ENCODE measurements at regions not wholly inside any gene's neighbourhood (a gene's known extent, or its start where the extent isn't known, plus 50 kb on each side); places are given as distances from the start of the nearest gene placed in this dataset.

- Histone ChIP-seq H3K36me3 (ENCODE audit: insufficient read depth) (no peaks in the 10 kb centered on the region), H3K4me3 (ENCODE audit: low read depth, low read length) (no peak overlapping the region), H3K27ac (ENCODE audit: low read depth) (no peak overlapping the region), H3K4me1 (ENCODE audit: insufficient read depth) (no peaks in the 10 kb centered on the region)
- WGBS: 92% methylated on average over 2 of the region's 2 CpGs
- no peak for DNase-seq (ENCODE audit: extremely low spot score)
These were observed 191.8 kb downstream of the KDR start for GRCh38 chr4:54933579-54933978.

GRCh38 chr4:54930226-54930625 lies 195.2 kb downstream of the KDR start:
- no peaks in the 10 kb centered on the region for H3K36me3 ChIP-seq (ENCODE audit: insufficient read depth)
- no peaks in the 10 kb centered on the region for H3K4me1 ChIP-seq (ENCODE audit: insufficient read depth)
- H3K4me3 ChIP-seq (ENCODE audit: low read depth, low read length): no peak overlapping the region
- no peak overlapping the region for H3K27ac ChIP-seq (ENCODE audit: low read depth)
- WGBS: 29% methylated on average over 6 of the region's 6 CpGs
- DNase-seq (ENCODE audit: extremely low spot score): no peak

DNA sequence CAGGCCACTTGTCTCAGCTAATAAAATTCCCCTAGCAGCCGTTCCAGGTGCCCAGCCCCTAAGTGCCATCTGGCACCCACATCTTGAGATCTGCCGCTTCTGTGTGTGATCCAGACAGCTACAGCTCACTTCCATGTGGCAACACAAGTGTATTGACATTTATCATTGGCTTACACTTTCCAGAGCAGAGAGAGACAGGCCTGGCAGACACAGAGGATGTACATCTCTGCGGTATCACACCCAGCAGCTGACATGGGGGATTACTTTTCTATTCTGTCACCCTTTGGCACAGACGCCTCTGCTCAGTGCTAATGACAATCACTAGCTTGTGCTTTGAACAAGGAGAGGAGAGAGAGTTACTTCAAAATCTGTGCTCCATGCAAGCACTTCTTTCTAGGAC lies 195.9 kb downstream of the KDR start:
- DNase-seq (ENCODE audit: extremely low spot score): no peak
- no peaks in the 10 kb centered on the region for H3K4me1 ChIP-seq (ENCODE audit: insufficient read depth)
- whole genome bisulfite sequencing: 41% methylated on average over 4 of the region's 4 CpGs
- H3K4me3 ChIP-seq (ENCODE audit: low read depth, low read length): no peak overlapping the region
- H3K36me3 ChIP-seq (ENCODE audit: insufficient read depth): no peaks in the 10 kb centered on the region
- no peak overlapping the region for H3K27ac ChIP-seq (ENCODE audit: low read depth)

- H3K4me1 ChIP-seq (ENCODE audit: insufficient read depth): no peaks in the 10 kb centered on the region
- H3K4me3 ChIP-seq (ENCODE audit: low read depth, low read length): no peak overlapping the region
- H3K36me3 ChIP-seq (ENCODE audit: insufficient read depth): no peaks in the 10 kb centered on the region
- no peak for DNase-seq (ENCODE audit: extremely low spot score)
- H3K27ac ChIP-seq (ENCODE audit: low read depth): no peak overlapping the region
These were observed 200.5 kb downstream of the KDR start for GRCh38 chr4:54924891-54925290.

- DNase-seq (ENCODE audit: extremely low spot score): no peak
- no peak overlapping the region for H3K4me3 ChIP-seq (ENCODE audit: low read depth, low read length)
- no peak overlapping the region for H3K27ac ChIP-seq (ENCODE audit: low read depth)
- 86% methylated on average over 2 of the region's 2 CpGs for WGBS
- H3K36me3 ChIP-seq (ENCODE audit: insufficient read depth): no peaks in the 10 kb centered on the region
- no peaks in the 10 kb centered on the region for H3K4me1 ChIP-seq (ENCODE audit: insufficient read depth)
These were observed 210.1 kb downstream of the KDR start for GRCh38 chr4:54915276-54915675.

DNA sequence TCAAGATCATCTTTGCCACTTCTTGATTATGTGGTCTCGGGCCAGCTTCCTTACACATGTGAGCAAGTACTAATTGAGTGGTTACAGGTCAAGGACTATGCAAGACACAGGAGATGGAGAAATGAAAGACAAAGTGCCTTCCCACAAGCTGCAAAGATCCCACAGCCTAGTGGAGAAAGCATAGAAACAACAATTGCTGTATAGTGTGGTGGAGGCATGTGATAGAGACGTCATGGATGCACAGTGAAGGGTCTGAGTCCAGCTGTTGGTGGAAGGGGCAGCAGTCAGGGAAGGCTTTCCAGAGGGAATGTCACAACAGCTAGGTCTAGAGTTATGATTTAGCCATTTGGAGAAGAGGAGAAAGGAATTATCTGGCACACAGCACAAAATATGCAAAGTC lies 210.6 kb downstream of the KDR start:
- Histone ChIP-seq H3K4me1 (ENCODE audit: insufficient read depth) (no peaks in the 10 kb centered on the region), H3K36me3 (ENCODE audit: insufficient read depth) (no peaks in the 10 kb centered on the region), H3K27ac (ENCODE audit: low read depth) (no peak overlapping the region), H3K4me3 (ENCODE audit: low read depth, low read length) (no peak overlapping the region)
- DNase-seq (ENCODE audit: extremely low spot score): no peak
- 72% methylated on average over 2 of the region's 2 CpGs for WGBS

DNA sequence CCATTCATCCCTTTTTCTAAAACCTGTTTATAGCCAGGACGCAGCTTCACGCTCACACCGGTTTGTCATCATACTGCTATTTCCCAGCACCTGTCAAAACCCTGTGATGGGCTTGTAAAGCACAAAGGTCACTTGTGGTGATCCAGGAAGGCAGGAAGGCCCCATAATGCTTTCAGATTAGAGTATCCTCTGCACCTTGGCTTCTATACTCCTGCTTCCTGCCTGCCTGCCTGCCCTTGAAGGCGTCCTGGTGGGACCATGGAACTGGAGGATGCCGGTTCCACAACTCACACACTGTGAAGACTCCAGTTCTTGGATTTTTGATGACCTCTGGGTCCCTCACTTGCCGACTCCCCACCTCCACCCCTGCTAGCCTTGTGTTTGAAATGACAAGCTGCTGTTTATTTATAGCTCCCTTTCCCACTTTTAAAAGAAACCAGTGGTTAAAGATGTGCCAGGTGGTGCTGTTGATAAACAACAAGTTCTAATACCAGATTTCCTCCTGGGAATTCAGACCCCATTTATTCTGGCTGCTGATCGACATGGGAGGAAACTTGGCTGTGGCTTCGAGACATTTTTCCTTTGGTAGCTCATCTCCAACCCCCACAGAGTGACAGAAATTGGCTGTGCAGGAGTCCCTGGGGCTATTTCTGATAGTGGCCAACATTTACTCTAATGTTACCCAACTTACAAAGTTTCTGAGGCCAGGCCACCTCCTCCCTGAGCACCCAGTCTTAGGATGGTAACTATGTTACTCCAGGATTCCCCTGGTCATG lies 211.5 kb downstream of the KDR start:
- DNase-seq (ENCODE audit: extremely low spot score): no peak
- no peak overlapping the region for H3K27ac ChIP-seq (ENCODE audit: low read depth)
- H3K4me1 ChIP-seq (ENCODE audit: insufficient read depth): no peaks in the 10 kb centered on the region
- 54% methylated on average over 8 of the region's 8 CpGs for WGBS
- H3K36me3 ChIP-seq (ENCODE audit: insufficient read depth): no peaks in the 10 kb centered on the region
- H3K4me3 ChIP-seq (ENCODE audit: low read depth, low read length): no peak overlapping the region

- no peak for DNase-seq (ENCODE audit: extremely low spot score)
- Histone ChIP-seq H3K4me1 (ENCODE audit: insufficient read depth) (no peaks in the 10 kb centered on the region), H3K27ac (ENCODE audit: low read depth) (no peak overlapping the region), H3K36me3 (ENCODE audit: insufficient read depth) (no peaks in the 10 kb centered on the region), H3K4me3 (ENCODE audit: low read depth, low read length) (no peak overlapping the region)
- WGBS: 94% methylated on average over 3 of the region's 3 CpGs
These were observed 213.2 kb downstream of the KDR start for GRCh38 chr4:54912155-54912554.

DNA sequence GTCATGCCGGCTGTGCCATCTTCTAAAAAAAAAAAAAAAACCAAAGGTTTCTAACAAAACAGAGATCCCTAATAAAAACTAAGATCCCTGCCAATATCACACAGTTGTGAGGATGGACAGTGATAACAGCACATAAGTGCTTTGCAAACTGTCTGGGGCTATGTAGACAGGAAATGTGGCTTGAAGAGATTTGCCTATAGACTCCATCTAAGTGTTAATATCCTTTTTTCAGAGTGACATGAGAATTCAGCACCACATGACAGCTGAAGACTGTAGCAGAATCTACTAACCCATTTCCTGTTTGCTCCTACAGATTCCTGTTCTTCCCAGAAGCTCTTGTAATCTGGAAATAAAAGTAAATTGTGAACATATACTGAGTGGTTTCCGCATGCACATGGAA lies 215.4 kb downstream of the KDR start:
- 47% methylated on average over 2 of the region's 2 CpGs for WGBS
- H3K4me1 ChIP-seq (ENCODE audit: insufficient read depth): no peaks in the 10 kb centered on the region
- no peak overlapping the region for H3K4me3 ChIP-seq (ENCODE audit: low read depth, low read length)
- no peak for DNase-seq (ENCODE audit: extremely low spot score)
- H3K36me3 ChIP-seq (ENCODE audit: insufficient read depth): no peaks in the 10 kb centered on the region
- no peak overlapping the region for H3K27ac ChIP-seq (ENCODE audit: low read depth)

DNA sequence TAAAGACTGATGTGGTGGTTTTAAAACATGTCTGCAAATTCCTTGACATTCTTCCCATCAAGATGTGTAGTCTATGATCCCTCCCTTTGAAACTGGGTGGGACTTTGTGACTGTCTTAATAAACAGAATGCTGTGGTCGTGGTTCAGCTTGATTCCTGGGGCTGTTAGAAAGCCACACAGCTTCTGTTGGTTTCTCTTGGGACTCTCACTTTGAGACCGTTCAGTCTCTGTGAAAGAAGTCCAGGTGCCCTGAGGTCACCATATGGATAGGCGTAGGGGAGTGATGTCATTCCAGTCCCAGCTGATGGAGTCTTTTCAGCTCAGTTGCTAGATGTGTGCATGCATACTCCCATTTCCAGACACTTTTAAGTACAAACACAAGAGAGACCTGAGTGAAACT lies 216.6 kb downstream of the KDR start:
- Histone ChIP-seq H3K4me3 (ENCODE audit: low read depth, low read length) (no peak overlapping the region), H3K4me1 (ENCODE audit: insufficient read depth) (no peaks in the 10 kb centered on the region), H3K36me3 (ENCODE audit: insufficient read depth) (no peaks in the 10 kb centered on the region), H3K27ac (ENCODE audit: low read depth) (no peak overlapping the region)
- DNase-seq (ENCODE audit: extremely low spot score): no peak
- WGBS: 67% methylated on average over 3 of the region's 3 CpGs

- no peaks in the 10 kb centered on the region for H3K4me1 ChIP-seq (ENCODE audit: insufficient read depth)
- no peak overlapping the region for H3K27ac ChIP-seq (ENCODE audit: low read depth)
- DNase-seq (ENCODE audit: extremely low spot score): no peak
- H3K4me3 ChIP-seq (ENCODE audit: low read depth, low read length): no peak overlapping the region
- no peaks in the 10 kb centered on the region for H3K36me3 ChIP-seq (ENCODE audit: insufficient read depth)
- 89% methylated on average over 2 of the region's 2 CpGs for WGBS
These were observed 220.4 kb downstream of the KDR start for GRCh38 chr4:54904953-54905352.

DNA sequence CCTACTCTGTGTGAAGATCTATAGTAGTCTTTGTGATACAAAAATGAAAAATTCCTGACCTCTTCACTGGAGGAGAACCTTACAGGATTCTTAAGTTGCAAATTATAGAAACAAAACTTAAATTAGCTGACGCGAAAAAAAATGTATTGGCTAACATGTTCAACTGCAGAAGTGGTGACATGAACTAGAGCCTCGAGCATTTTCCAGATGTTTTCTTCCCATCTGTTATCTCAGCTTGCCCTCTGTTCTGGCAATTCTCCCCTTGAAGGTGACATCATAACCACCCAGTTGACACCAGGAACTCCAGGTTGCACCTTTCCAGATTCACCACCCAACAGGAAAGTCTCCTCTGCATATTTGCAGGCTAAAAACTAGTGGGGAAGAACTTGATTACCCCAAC lies 222.4 kb downstream of the KDR start:
- no peak overlapping the region for H3K4me3 ChIP-seq (ENCODE audit: low read depth, low read length)
- H3K4me1 ChIP-seq (ENCODE audit: insufficient read depth): no peaks in the 10 kb centered on the region
- H3K27ac ChIP-seq (ENCODE audit: low read depth): no peak overlapping the region
- DNase-seq (ENCODE audit: extremely low spot score): no peak
- H3K36me3 ChIP-seq (ENCODE audit: insufficient read depth): no peaks in the 10 kb centered on the region
- WGBS: 79% methylated on average over 3 of the region's 3 CpGs

DNA sequence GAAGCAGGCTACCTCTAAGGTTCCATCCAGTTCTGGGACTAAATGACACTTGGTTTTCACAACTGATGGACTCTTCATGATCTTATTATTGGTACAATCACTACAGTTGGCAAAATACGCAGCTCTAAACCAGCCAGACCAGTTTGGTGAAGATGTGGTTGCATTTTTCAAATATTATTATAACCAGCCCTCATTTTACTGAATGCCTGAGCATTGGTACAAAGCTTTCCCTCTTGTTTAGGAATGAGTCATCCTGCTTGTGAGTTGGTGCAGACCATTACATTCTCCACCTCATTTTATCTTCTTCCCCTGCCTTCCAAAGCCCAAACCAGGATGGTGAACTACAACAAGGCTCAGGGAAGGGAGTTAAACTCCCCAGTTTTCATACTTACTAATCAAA lies 223.1 kb downstream of the KDR start:
- no peaks in the 10 kb centered on the region for H3K4me1 ChIP-seq (ENCODE audit: insufficient read depth)
- WGBS: 85% methylated on average over 1 of the region's 1 CpG
- H3K4me3 ChIP-seq (ENCODE audit: low read depth, low read length): no peak overlapping the region
- no peaks in the 10 kb centered on the region for H3K36me3 ChIP-seq (ENCODE audit: insufficient read depth)
- H3K27ac ChIP-seq (ENCODE audit: low read depth): no peak overlapping the region
- DNase-seq (ENCODE audit: extremely low spot score): no peak

GRCh38 chr4:54901202-54901601 lies 224.2 kb downstream of the KDR start:
- no peak overlapping the region for H3K4me3 ChIP-seq (ENCODE audit: low read depth, low read length)
- no peak for DNase-seq (ENCODE audit: extremely low spot score)
- H3K27ac ChIP-seq (ENCODE audit: low read depth): no peak overlapping the region
- no peaks in the 10 kb centered on the region for H3K36me3 ChIP-seq (ENCODE audit: insufficient read depth)
- WGBS: 84% methylated on average over 1 of the region's 1 CpG
- no peaks in the 10 kb centered on the region for H3K4me1 ChIP-seq (ENCODE audit: insufficient read depth)
